ENCODE measurements at regions not wholly inside any gene's neighbourhood (a gene's known extent, or its start where the extent isn't known, plus 50 kb on each side); places are given as distances from the start of the nearest gene placed in this dataset.

- no peak for DNase-seq (ENCODE audit: low read depth)
- TF ChIP-seq CTCF (conservative IDR thresholded peaks at IDR 0.05; ENCODE audit: control insufficient read depth, insufficient read depth, low read depth, low read length): peak; percentile 8
- H3K4me3 ChIP-seq (ENCODE audit: control insufficient read depth, low read depth, low read length): no peak overlapping the region
Measured at GRCh38 chr11:22130462-22131053, 62.3 kb upstream of the ANO5 start.

DNA sequence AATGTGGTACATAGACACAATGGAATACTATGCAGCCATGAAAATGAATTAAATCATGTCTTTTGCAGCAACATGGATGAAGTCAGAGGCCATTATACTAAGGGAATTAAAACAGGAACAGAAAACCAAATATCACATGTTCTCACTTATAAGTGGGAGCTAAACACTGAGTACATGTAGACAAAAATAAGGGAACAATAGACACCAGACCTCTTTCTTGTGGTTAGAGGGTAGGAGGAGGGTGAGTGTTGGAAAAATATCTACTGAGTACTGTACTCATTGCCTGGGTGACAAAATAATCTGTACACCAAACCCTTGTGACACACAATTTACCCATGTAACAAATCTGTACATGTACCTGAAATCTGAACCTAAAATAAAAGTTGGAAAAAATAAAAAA lies 59.1 kb upstream of the ANO5 start:
- no peak for DNase-seq (ENCODE audit: low read depth)
- no peak for TF ChIP-seq CTCF (conservative IDR thresholded peaks at IDR 0.05; ENCODE audit: control insufficient read depth, insufficient read depth, low read depth, low read length)
- H3K4me3 ChIP-seq (ENCODE audit: control insufficient read depth, low read depth, low read length): no peak overlapping the region

DNA sequence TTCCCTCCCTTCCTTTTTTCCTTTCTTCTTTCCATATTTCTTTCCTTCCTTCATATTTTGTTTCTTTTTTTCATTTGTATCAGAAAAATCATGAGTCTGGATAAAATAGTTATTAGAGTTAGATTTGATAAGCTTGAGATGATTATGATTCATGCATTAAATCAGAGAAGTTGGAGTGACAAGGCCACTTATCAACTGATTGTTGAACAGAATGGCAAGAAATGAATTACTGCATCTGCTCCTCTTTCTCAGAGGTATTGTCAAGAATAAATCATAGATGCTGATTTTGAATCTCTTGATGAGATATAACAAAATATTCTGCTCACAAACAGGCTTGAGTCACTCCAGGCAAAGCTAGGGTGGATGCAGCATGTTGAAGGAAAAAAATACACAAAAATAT lies 54.6 kb upstream of the ANO5 start:
- H3K4me3 ChIP-seq (ENCODE audit: control insufficient read depth, low read depth, low read length): no peak overlapping the region
- DNase-seq (ENCODE audit: low read depth): no peak
- no peak for TF ChIP-seq CTCF (conservative IDR thresholded peaks at IDR 0.05; ENCODE audit: control insufficient read depth, insufficient read depth, low read depth, low read length)
